Right lobe of liver (tissue), 4 donors: ENCODE measurements at regions not wholly inside any gene's neighbourhood (a gene's known extent, or its start where the extent isn't known, plus 50 kb on each side); places are given as distances from the start of the nearest gene placed in this dataset.

ENCODE experiments used
- CTCF ChIP-seq, 4 donors: fragments of 200-600 bp in 3 of 4; fragments of 450-650 bp in 1 of 4; IDR thresholded peaks; one replicate each; pipeline versions ENCODE4 v1.5.1 to v1.8.0; 2016 to 2022; ENCODE audit warnings: antibody characterized with exemption in 4 of 4, mild to moderate bottlenecking in 2 of 4
- POLR2A ChIP-seq: fragments of 450-650 bp; IDR thresholded peaks from one replicate; pipeline ENCODE4 v1.6.1; 2017; ENCODE audit warnings: antibody characterized with exemption, mild to moderate bottlenecking
- donor health status: DM: no; HTN: no; CAD: no.
- donor health status: DM: no; HTN: no; CAD: no.
- donor health status: DM: no; HTN: yes; CAD: no.

- TF ChIP-seq CTCF (IDR thresholded peaks at IDR 0.05) (no peak), POLR2A (no peak)
Measured at GRCh38 chr18:69152436-69152835, 248.3 kb upstream of the DOK6 start.
